Glutamatergic neuron (in vitro differentiated cells): ENCODE measurements at regions not wholly inside any gene's neighbourhood (a gene's known extent, or its start where the extent isn't known, plus 50 kb on each side); places are given as distances from the start of the nearest gene placed in this dataset.

Experiments
- DNase-seq: peaks from one replicate; pipeline ENCODE4 v3.0.0; 2022
- H3K27ac Mint-ChIP-seq: one replicate; pipeline ENCODE4 v1.8.0; 2020; ENCODE audit warnings: mild to moderate bottlenecking, mixed read lengths, inconsistent platforms; ENCODE audit not compliant: unreplicated experiment
- H3K27me3 Mint-ChIP-seq: one replicate; pipeline ENCODE4 v1.8.0; 2020; ENCODE audit warnings: mild to moderate bottlenecking, moderate library complexity, mixed read lengths, inconsistent platforms; ENCODE audit not compliant: unreplicated experiment
- H3K36me3 Mint-ChIP-seq: one replicate; pipeline ENCODE4 v1.8.0; 2020; ENCODE audit warnings: mild to moderate bottlenecking, mixed read lengths, inconsistent platforms; ENCODE audit not compliant: unreplicated experiment
- H3K4me1 Mint-ChIP-seq: one replicate; pipeline ENCODE4 v1.8.0; 2020; ENCODE audit warnings: mild to moderate bottlenecking, low read depth, mixed read lengths, inconsistent platforms; ENCODE audit not compliant: unreplicated experiment
- H3K4me3 Mint-ChIP-seq: one replicate; pipeline ENCODE4 v1.8.0; 2020; ENCODE audit warnings: mild to moderate bottlenecking, mixed read lengths, inconsistent platforms; ENCODE audit not compliant: unreplicated experiment
- H3K9me3 Mint-ChIP-seq: one replicate; pipeline ENCODE4 v1.8.0; 2020; ENCODE audit warnings: mild to moderate bottlenecking, moderate library complexity, mixed read lengths, inconsistent platforms; ENCODE audit not compliant: unreplicated experiment
- CTCF ChIP-seq: fragments of 200-600 bp; sonication (generic); IDR thresholded peaks from one replicate; pipeline ENCODE4 v1.5.0; 2021; ENCODE audit not compliant: partially characterized antibody, unreplicated experiment

GRCh38 chr10:44173608-44173894, 211.3 kb downstream of the CXCL12 start:
- no peak overlapping the region for H3K4me3 Mint-ChIP-seq
- TF ChIP-seq CTCF: no peak
- no peak overlapping the region for H3K27ac Mint-ChIP-seq
- DNase-seq: no peak
- H3K9me3 Mint-ChIP-seq: no peaks in the 10 kb centered on the region
- peaks cover 8% of the 10 kb centered on the region for H3K4me1 Mint-ChIP-seq
- H3K27me3 Mint-ChIP-seq: no peaks in the 10 kb centered on the region
- H3K36me3 Mint-ChIP-seq: no peaks in the 10 kb centered on the region

- H3K36me3 Mint-ChIP-seq: no peaks in the 10 kb centered on the region
- H3K27me3 Mint-ChIP-seq: no peaks in the 10 kb centered on the region
- H3K27ac Mint-ChIP-seq: no peak overlapping the region
- H3K9me3 Mint-ChIP-seq: peaks cover 3% of the 10 kb centered on the region
- no peak overlapping the region for H3K4me3 Mint-ChIP-seq
- peaks cover 8% of the 10 kb centered on the region for H3K4me1 Mint-ChIP-seq
- DNase-seq: no peak
- no peak for TF ChIP-seq CTCF
These were observed 211.9 kb downstream of the CXCL12 start for GRCh38 chr10:44172883-44173607.

GRCh38 chr10:44171765-44172164, 213.1 kb downstream of the CXCL12 start:
- Mint-ChIP-seq H3K27ac (no peak overlapping the region), H3K36me3 (no peaks in the 10 kb centered on the region), H3K4me1 (peaks cover 8% of the 10 kb centered on the region), H3K9me3 (peaks cover 3% of the 10 kb centered on the region), H3K27me3 (no peaks in the 10 kb centered on the region), H3K4me3 (no peak overlapping the region)
- TF ChIP-seq CTCF: no peak
- no peak for DNase-seq

- Mint-ChIP-seq H3K4me1 (peaks cover 4% of the 10 kb centered on the region), H3K27ac (no peak overlapping the region), H3K9me3 (peaks cover 3% of the 10 kb centered on the region), H3K27me3 (no peaks in the 10 kb centered on the region), H3K36me3 (no peaks in the 10 kb centered on the region), H3K4me3 (no peak overlapping the region)
- no peak for TF ChIP-seq CTCF
- no peak for DNase-seq
These were observed 216.4 kb downstream of the CXCL12 start for GRCh38 chr10:44168478-44168877.

- Mint-ChIP-seq H3K36me3 (no peaks in the 10 kb centered on the region), H3K4me1 (no peaks in the 10 kb centered on the region), H3K4me3 (no peak overlapping the region), H3K27ac (no peak overlapping the region), H3K9me3 (peaks cover 3% of the 10 kb centered on the region), H3K27me3 (no peaks in the 10 kb centered on the region)
- DNase-seq: no peak
- no peak for TF ChIP-seq CTCF
These were observed 217.1 kb downstream of the CXCL12 start for GRCh38 chr10:44167752-44168151.
